GM23338 (cell line): ENCODE measurements at regions not wholly inside any gene's neighbourhood (a gene's known extent, or its start where the extent isn't known, plus 50 kb on each side); places are given as distances from the start of the nearest gene placed in this dataset.

Source experiments
- ATAC-seq: fragments of 200-7000 bp; cut with Tn5 transposase; 3 replicates; pipeline ENCODE4 v1.9.1; 2020
- DNase-seq: peaks from one replicate; pipeline ENCODE4 v3.0.0-alpha.2; 2015; ENCODE audit warnings: low spot score
- H2AFZ ChIP-seq: fragments of 200-600 bp; sonication (generic); 2 replicates; pipeline ENCODE4 v1.8.0; 2016; ENCODE audit warnings: antibody characterized with exemption, mild to moderate bottlenecking, moderate library complexity
- H3F3A ChIP-seq: fragments of 200-600 bp; sonication (generic); replicated peaks from 2 replicates; pipeline ENCODE4 v1.8.0; 2017; ENCODE audit warnings: antibody characterized with exemption, mixed run types, low read depth
- H3K27ac ChIP-seq: fragments of 200-600 bp; sonication (generic); 2 replicates; pipeline ENCODE4 v1.6.1; 2016; ENCODE audit warnings: low read depth
- H3K27me3 ChIP-seq: fragments of 200-600 bp; sonication (generic); 2 replicates; pipeline ENCODE4 v1.8.0; 2016; ENCODE audit warnings: mild to moderate bottlenecking, mixed run types, moderate library complexity; ENCODE audit not compliant: insufficient read depth
- H3K36me3 ChIP-seq: fragments of 200-600 bp; sonication (generic); 2 replicates; pipeline ENCODE4 v1.8.0; 2016; ENCODE audit warnings: mild to moderate bottlenecking; ENCODE audit not compliant: insufficient read depth
- H3K4me1 ChIP-seq: fragments of 200-600 bp; sonication (generic); 2 replicates; pipeline ENCODE4 v1.8.0; 2016; ENCODE audit warnings: mild to moderate bottlenecking, moderate library complexity; ENCODE audit not compliant: insufficient read depth
- H3K4me2 ChIP-seq: fragments of 200-600 bp; sonication (generic); 2 replicates; pipeline ENCODE4 v1.7.1; 2017; ENCODE audit warnings: mixed run types
- H3K4me3 ChIP-seq: fragments of 200-600 bp; sonication (generic); 2 replicates; pipeline ENCODE4 v1.6.1; 2016; ENCODE audit warnings: mixed run types
- H3K79me2 ChIP-seq: fragments of 200-600 bp; sonication (generic); replicated peaks from 2 replicates; pipeline ENCODE4 v1.8.0; 2017; ENCODE audit warnings: mild to moderate bottlenecking; ENCODE audit not compliant: insufficient read depth
- H3K9me2 ChIP-seq: fragments of 200-600 bp; sonication (generic); 2 replicates; pipeline ENCODE4 v1.8.0; 2017; ENCODE audit not compliant: insufficient read depth
- H4K20me1 ChIP-seq: fragments of 200-600 bp; sonication (generic); replicated peaks from 2 replicates; pipeline ENCODE4 v1.8.0; 2017; ENCODE audit warnings: mild to moderate bottlenecking; ENCODE audit not compliant: insufficient read depth
- H3K27ac Mint-ChIP-seq: 2 replicates; pipeline ENCODE4 v1.8.0; 2020; ENCODE audit warnings: inconsistent platforms, mild to moderate bottlenecking, moderate library complexity, mixed read lengths
- H3K27me3 Mint-ChIP-seq: 3 replicates; pipeline ENCODE4 v1.8.0; 2022; ENCODE audit warnings: low read depth, mild to moderate bottlenecking, moderate library complexity, mixed read lengths, inconsistent platforms; ENCODE audit not compliant: insufficient read depth, poor library complexity
- H3K36me3 Mint-ChIP-seq: 3 replicates; pipeline ENCODE4 v1.8.0; 2021; ENCODE audit warnings: low read depth, mild to moderate bottlenecking, inconsistent platforms, moderate library complexity, mixed read lengths
- H3K4me1 Mint-ChIP-seq: 3 replicates; pipeline ENCODE4 v1.8.0; 2020; ENCODE audit warnings: mild to moderate bottlenecking, inconsistent platforms, mixed read lengths
- H3K4me3 Mint-ChIP-seq: 3 replicates; pipeline ENCODE4 v1.8.0; 2021; ENCODE audit warnings: moderate library complexity, mild to moderate bottlenecking, inconsistent platforms, mixed read lengths
- H3K9me3 Mint-ChIP-seq: 3 replicates; pipeline ENCODE4 v1.8.0; 2020; ENCODE audit warnings: moderate library complexity, mild to moderate bottlenecking, inconsistent platforms, mixed read lengths
- EZH2phosphoT487 ChIP-seq: fragments of 200-600 bp; sonication (generic); IDR thresholded peaks from one replicate; pipeline ENCODE4 v1.8.1; 2018; ENCODE audit warnings: antibody characterized with exemption; ENCODE audit not compliant: unreplicated experiment
- POLR2AphosphoS5 ChIP-seq: IDR thresholded peaks from 2 replicates; pipeline ENCODE4 v1.6.1; 2016; ENCODE audit warnings: antibody characterized with exemption, low read depth
- STAT1 ChIP-seq: IDR thresholded peaks from one replicate; pipeline ENCODE4 v1.6.1; 2016; ENCODE audit warnings: antibody characterized with exemption; ENCODE audit not compliant: unreplicated experiment
- TF ChIP-seq, protein P1 (sequence below): fragments of 250-450 bp; sonication (Bioruptor Pico); IDR thresholded peaks from 2 replicates; pipeline ENCODE4 v1.5.0; 2020; ENCODE audit warnings: mild to moderate bottlenecking, moderate library complexity
- TF ChIP-seq, protein P2 (sequence below), 2 experiments: fragments of 200-600 bp in 1 of 2; sonication (generic) in 1 of 2; conservative IDR thresholded peaks; 2 replicates each; pipeline versions ENCODE4 v1.5.1 to v1.6.1; 2016 to 2017; ENCODE audit warnings: antibody characterized with exemption in 2 of 2, low read depth in 2 of 2, mild to moderate bottlenecking in 2 of 2, moderate library complexity in 1 of 2
- TF ChIP-seq, protein P3 (sequence below): IDR thresholded peaks from 2 replicates; pipeline ENCODE4 v1.6.1; 2016; ENCODE audit warnings: antibody characterized with exemption

DNA sequence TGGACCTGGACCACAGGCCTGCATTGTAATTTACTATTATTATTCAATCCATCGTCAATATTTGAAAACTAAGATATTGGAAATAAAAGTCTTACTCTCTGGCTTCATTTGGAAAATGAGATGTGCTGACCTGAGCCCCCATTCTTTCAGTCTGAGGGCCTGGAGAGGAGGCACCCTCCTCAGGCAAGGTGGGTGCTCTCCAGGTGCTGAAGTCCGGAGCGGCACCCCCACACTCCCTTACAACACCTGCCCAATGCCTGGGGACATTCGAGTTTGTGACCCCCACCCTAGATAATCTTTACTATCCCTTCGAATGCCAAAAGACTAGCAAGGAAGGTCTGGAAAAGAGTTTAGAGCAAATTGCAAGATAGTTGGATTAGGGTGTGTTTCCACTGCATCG is 133.3 kb downstream of the EN1 start (continued):
- TF ChIP-seq, protein P1, sequence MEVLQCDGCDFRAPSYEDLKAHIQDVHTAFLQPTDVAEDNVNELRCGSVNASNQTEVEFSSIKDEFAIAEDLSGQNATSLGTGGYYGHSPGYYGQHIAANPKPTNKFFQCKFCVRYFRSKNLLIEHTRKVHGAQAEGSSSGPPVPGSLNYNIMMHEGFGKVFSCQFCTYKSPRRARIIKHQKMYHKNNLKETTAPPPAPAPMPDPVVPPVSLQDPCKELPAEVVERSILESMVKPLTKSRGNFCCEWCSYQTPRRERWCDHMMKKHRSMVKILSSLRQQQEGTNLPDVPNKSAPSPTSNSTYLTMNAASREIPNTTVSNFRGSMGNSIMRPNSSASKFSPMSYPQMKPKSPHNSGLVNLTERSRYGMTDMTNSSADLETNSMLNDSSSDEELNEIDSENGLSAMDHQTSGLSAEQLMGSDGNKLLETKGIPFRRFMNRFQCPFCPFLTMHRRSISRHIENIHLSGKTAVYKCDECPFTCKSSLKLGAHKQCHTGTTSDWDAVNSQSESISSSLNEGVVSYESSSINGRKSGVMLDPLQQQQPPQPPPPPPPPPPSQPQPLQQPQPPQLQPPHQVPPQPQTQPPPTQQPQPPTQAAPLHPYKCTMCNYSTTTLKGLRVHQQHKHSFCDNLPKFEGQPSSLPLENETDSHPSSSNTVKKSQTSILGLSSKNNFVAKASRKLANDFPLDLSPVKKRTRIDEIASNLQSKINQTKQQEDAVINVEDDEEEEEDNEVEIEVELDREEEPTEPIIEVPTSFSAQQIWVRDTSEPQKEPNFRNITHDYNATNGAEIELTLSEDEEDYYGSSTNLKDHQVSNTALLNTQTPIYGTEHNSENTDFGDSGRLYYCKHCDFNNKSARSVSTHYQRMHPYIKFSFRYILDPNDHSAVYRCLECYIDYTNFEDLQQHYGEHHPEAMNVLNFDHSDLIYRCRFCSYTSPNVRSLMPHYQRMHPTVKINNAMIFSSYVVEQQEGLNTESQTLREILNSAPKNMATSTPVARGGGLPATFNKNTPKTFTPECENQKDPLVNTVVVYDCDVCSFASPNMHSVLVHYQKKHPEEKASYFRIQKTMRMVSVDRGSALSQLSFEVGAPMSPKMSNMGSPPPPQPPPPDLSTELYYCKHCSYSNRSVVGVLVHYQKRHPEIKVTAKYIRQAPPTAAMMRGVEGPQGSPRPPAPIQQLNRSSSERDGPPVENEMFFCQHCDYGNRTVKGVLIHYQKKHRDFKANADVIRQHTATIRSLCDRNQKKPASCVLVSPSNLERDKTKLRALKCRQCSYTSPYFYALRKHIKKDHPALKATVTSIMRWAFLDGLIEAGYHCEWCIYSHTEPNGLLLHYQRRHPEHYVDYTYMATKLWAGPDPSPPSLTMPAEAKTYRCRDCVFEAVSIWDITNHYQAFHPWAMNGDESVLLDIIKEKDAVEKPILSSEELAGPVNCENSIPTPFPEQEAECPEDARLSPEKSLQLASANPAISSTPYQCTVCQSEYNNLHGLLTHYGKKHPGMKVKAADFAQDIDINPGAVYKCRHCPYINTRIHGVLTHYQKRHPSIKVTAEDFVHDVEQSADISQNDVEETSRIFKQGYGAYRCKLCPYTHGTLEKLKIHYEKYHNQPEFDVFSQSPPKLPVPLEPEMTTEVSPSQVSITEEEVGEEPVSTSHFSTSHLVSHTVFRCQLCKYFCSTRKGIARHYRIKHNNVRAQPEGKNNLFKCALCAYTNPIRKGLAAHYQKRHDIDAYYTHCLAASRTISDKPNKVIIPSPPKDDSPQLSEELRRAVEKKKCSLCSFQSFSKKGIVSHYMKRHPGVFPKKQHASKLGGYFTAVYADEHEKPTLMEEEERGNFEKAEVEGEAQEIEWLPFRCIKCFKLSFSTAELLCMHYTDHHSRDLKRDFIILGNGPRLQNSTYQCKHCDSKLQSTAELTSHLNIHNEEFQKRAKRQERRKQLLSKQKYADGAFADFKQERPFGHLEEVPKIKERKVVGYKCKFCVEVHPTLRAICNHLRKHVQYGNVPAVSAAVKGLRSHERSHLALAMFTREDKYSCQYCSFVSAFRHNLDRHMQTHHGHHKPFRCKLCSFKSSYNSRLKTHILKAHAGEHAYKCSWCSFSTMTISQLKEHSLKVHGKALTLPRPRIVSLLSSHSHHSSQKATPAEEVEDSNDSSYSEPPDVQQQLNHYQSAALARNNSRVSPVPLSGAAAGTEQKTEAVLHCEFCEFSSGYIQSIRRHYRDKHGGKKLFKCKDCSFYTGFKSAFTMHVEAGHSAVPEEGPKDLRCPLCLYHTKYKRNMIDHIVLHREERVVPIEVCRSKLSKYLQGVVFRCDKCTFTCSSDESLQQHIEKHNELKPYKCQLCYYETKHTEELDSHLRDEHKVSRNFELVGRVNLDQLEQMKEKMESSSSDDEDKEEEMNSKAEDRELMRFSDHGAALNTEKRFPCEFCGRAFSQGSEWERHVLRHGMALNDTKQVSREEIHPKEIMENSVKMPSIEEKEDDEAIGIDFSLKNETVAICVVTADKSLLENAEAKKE = no peak
- TF ChIP-seq EZH2phosphoT487 = no peak
- TF ChIP-seq STAT1 = no peak

DNA sequence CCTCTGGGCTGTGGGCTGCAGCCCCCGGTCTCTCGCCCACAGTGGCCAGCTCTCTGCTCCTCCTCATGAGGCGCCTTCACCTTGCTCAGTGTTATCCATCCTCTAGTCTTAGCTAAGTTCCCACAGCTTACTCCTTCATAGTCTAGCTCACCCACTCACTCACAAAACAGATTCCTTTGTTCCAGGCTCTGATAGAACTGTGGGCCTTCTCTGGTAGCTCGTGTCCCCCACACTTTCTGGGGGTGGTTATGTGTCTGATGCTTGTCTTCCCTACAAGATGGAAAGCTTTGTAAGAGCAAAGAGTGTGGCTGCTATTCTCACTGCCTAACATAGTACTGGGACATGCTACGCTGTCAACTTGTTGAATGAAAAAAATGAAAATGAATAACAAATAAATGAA is 135.8 kb downstream of the EN1 start:
- H3K9me2 ChIP-seq = 0 out of 2 replicates have a peak, but pooled peaks cover 3% of the 10 kb centered on the region
- H3K4me3 Mint-ChIP-seq = no peak overlapping the region
- no peaks in the 10 kb centered on the region for H4K20me1 ChIP-seq
- H3K27ac ChIP-seq = no peak overlapping the region
- ATAC-seq (no peak), DNase-seq (no peak)
- H3K9me3 Mint-ChIP-seq = no peaks in the 10 kb centered on the region; the same call in 2 of the 3 replicates
- no peaks in the 10 kb centered on the region for H3F3A ChIP-seq
- no peaks in the 10 kb centered on the region; the same call in 2 of the 3 replicates for H3K36me3 Mint-ChIP-seq
- no peak overlapping the region for H3K27ac Mint-ChIP-seq
- no peaks in the 10 kb centered on the region for H3K36me3 ChIP-seq
- H3K4me2 ChIP-seq = no peak overlapping the region
- H3K27me3 Mint-ChIP-seq = peaks cover 6% of the 10 kb centered on the region
- H2AFZ ChIP-seq = no peak overlapping the region
- no peaks in the 10 kb centered on the region for H3K79me2 ChIP-seq
- H3K4me1 Mint-ChIP-seq = peaks cover 12% of the 10 kb centered on the region; the same call in 2 of the 3 replicates
- no peak overlapping the region for H3K4me3 ChIP-seq
- no peaks in the 10 kb centered on the region for H3K4me1 ChIP-seq
- H3K27me3 ChIP-seq = no peaks in the 10 kb centered on the region
- TF ChIP-seq, protein P1 = no peak
- TF ChIP-seq, protein P2, sequence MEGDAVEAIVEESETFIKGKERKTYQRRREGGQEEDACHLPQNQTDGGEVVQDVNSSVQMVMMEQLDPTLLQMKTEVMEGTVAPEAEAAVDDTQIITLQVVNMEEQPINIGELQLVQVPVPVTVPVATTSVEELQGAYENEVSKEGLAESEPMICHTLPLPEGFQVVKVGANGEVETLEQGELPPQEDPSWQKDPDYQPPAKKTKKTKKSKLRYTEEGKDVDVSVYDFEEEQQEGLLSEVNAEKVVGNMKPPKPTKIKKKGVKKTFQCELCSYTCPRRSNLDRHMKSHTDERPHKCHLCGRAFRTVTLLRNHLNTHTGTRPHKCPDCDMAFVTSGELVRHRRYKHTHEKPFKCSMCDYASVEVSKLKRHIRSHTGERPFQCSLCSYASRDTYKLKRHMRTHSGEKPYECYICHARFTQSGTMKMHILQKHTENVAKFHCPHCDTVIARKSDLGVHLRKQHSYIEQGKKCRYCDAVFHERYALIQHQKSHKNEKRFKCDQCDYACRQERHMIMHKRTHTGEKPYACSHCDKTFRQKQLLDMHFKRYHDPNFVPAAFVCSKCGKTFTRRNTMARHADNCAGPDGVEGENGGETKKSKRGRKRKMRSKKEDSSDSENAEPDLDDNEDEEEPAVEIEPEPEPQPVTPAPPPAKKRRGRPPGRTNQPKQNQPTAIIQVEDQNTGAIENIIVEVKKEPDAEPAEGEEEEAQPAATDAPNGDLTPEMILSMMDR (conservative IDR thresholded peaks at IDR 0.05; ENCODE audit: low read depth in 2 of 2) = no peak
- TF ChIP-seq, protein P3, sequence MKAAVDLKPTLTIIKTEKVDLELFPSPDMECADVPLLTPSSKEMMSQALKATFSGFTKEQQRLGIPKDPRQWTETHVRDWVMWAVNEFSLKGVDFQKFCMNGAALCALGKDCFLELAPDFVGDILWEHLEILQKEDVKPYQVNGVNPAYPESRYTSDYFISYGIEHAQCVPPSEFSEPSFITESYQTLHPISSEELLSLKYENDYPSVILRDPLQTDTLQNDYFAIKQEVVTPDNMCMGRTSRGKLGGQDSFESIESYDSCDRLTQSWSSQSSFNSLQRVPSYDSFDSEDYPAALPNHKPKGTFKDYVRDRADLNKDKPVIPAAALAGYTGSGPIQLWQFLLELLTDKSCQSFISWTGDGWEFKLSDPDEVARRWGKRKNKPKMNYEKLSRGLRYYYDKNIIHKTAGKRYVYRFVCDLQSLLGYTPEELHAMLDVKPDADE = no peak
- no peak for TF ChIP-seq POLR2AphosphoS5
